ENCODE measurements at regions not wholly inside any gene's neighbourhood (a gene's known extent, or its start where the extent isn't known, plus 50 kb on each side); places are given as distances from the start of the nearest gene placed in this dataset.
A peak's percentile ranks its signal among the peaks of the same experiment; 100 is the strongest.
"Not testable (repeated sequence)": the region's sequence is repeated elsewhere in the genome, so short reads cannot be mapped to it uniquely, and the experiment has no call there.

DNA sequence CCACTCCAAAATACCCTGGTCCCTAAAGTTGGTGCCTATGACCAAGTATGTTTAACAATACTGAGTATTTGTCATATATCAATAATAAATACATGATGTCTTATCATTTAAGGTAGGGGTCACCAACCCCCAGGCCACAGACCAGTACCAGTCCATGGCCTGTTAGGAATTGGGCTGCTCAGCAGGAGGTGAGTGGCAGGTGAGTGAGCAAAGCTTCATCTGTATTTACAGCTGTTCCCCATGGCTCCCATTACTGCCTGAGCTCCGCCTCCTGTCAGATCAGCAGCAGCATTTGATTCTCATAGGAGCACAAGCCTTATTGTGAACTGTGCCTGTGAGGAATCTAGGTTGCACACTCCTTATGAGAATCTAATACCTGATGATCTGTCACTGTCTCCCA, 126.2 kb downstream of the HNRNPD start:
- no peak for DNase-seq (ENCODE audit: low spot score)

DNA sequence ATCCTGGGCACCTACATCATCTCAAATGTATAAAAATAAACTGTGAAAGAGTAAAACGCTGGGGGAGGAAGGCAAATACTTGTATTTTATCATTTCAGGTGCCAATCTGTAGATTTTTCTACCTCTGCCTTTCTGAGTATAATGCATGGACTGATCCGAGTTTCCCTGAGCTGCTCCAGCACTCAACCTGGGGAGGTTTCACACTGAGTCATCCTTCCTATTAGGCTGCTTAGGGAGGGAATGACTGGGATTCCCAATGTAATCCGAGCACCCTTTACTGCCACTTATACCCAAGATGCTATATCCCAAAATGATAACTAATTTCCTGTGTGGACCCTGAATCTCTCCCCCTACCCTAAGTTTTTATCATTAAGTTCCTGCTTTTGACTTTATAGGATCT, 126.6 kb downstream of the HNRNPD start:
- no peak for DNase-seq (ENCODE audit: low spot score)

DNA sequence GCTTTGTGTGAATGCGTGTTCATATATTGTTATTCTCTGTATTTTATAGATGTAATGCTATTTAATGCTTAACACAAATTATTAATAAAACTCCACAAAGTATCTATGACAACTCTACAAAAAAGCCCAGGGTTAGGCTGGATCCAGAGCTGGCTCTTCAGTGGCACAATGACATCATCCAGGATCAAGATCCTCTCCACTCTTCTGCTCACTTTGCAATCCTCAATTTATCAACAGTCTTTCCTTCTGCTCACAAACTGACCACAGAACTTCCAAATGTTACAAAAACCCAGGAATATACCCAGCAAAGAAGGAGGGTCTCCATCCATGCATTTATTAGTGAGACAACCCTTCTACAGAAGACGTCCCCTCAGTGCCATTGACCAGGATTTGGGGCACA, 132.3 kb downstream of the HNRNPD start:
- no peak for DNase-seq (ENCODE audit: low spot score)

GRCh38 chr4:82240410-82240809, 133.4 kb downstream of the HNRNPD start:
- no peak for DNase-seq (ENCODE audit: low spot score)

GRCh38 chr4:82237142-82237541, 136.6 kb downstream of the HNRNPD start:
- DNase-seq (ENCODE audit: low spot score), result not testable (repeated sequence)

GRCh38 chr4:82235346-82235745, 138.4 kb downstream of the HNRNPD start:
- DNase-seq (ENCODE audit: low spot score), result no peak

GRCh38 chr4:82232891-82233290, 140.9 kb downstream of the HNRNPD start:
- DNase-seq (ENCODE audit: low spot score), result no peak

DNA sequence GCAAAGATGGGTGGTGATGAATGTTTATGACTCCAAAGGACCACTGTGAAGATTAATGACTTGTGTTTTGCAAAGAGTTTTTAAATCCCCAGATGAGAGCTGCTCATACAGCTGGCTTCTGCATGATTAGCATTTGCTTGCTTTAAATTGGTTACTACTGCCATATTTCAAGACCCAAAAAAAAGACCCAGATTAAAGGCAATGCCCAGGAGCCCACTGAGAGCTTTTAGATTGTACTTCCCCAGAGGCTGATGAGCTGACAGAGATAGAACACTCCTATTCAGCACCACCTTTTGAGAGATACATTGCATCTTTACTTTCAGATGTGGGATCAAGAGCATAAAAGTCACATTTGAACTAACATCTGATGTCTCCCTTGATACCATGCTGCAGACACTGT, 142.0 kb downstream of the HNRNPD start:
- no peak for DNase-seq (ENCODE audit: low spot score)

- DNase-seq (ENCODE audit: low spot score), result no peak
Observed at GRCh38 chr4:82230306-82230705, 143.5 kb downstream of the HNRNPD start.

DNA sequence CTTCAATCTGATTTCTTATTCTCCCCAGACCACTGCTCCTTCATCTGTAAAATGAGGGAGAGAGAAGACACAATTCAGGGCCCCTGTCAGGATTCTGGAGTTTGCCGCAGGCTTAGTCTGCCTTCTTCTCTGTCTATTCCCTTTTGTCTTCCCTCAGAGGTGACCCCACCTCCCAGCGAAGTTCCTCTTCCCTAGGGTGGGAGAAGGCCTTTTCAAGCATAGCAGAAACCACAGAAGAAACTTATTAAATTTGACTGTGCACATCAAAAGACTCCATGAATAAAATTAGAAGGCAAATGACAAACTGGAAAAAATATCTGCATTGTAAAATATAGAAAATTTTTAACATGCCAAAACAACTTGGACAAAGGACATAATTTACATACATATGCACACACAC, 148.8 kb downstream of the HNRNPD start:
- no peak for DNase-seq (ENCODE audit: low spot score)

GRCh38 chr4:82223715-82224114, 150.1 kb downstream of the HNRNPD start:
- DNase-seq (ENCODE audit: low spot score), result peak; percentile 23

GRCh38 chr4:82219346-82219745, 154.4 kb downstream of the HNRNPD start:
- no peak for DNase-seq (ENCODE audit: low spot score)

GRCh38 chr4:82217986-82218715, 155.6 kb downstream of the HNRNPD start:
- peak; percentile 3 for DNase-seq (ENCODE audit: low spot score)

GRCh38 chr4:82216219-82216618, 157.6 kb downstream of the HNRNPD start:
- DNase-seq (ENCODE audit: low spot score), result no peak

GRCh38 chr4:82215800-82216199, 158.0 kb downstream of the HNRNPD start:
- DNase-seq (ENCODE audit: low spot score), result no peak

DNA sequence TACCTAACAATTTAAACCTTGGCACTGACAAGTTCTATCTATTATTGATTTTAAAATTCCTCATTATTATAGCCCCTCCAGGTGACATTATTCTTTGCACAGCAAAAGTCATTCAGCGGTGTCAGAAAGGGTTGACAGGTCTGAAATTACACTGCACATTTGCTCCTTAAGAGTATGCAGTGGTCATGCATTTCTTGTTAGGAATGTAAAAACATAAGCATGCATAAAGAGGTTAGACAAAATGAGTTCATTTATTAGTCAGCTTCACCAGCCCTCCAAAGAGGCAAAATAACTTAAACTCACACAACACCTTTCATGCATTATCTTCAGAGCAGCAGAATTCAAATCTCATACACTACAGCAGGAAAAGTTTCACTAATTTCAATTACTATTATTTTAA, 158.8 kb downstream of the HNRNPD start:
- DNase-seq (ENCODE audit: low spot score), result no peak

DNA sequence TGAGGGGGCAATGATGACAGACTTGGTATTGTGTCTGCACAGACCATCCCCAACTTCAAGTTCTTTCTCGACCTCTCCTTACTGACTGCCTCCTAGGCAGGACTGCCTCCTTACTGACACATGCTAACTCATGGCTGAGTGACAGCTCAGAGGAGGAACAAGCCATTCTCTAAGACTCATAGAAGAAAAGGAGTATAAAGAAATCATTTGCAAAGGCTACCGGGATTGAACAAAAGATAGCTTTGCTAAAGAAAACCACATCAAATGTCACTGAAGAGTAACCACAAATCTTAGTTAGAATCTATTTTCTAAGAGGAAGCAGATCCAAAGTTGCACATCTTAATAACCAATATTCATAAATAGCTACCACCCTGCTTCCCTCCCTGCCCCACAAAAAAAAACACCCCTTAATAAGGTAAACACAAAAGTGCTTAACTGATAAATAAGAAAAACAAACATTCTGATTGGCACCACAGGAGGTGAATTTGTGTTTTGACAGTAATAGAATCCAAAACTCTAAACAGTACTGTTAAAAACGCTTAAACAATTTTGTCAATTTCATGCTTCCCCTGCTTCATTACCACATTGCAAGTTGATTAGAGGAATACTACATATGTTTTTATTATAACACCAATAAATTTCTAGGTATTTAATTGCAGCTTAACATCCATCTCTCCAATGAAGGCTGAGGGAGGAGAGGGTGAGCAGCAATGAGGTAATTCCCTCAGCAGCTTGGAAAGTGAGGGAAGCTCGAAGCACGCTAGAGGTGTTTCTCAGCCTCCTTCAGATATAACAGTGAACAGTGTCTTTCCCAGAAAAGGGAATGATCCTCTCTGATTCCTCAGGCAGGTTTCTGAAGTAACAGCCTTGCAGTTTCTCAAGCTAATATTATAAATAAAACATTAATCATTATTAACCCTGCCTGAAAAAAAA, 160.0 kb downstream of the HNRNPD start:
- no peak for DNase-seq (ENCODE audit: low spot score)

DNA sequence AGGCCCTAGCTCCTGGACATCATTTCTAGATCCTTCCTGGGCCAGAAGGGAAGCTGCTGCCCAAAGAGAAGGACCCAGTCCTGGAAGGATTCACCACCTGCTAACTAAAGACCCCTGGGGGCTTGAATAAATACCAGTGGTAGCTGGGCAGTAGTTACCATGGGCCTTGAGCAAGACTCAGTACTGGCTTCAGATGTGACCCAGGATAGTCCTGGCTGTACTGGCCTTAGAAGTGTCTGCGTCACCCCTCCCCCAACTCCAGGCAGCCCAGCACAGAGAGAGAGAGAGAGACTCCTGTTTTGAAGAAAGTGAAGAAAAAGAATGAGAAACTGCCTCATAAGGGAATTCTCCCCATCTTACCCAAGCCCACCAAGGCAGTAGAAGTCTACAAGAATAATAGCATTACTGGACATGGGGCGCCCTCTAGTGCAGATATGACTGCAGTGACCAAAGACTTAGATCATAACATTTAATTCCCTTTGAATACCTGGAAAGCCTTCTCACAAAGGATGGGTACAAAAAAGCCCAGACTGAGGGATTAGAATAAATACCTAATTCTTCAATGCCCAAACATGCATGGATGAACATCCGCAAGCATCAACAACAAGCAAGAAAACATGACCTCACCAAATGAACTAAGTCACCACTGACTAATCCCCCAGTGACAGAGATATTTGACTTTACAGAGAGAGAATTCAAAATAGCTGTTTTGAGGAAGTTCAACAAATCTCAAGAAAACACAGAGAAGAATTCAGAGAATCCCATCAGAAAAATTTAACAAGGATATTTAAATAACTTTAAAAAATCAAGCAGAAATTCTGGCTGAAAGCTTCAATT, 171.8 kb downstream of the HNRNPD start:
- peak; percentile 11 for DNase-seq (ENCODE audit: low spot score)

- no peak for DNase-seq (ENCODE audit: low spot score)
Observed at GRCh38 chr4:82201303-82201702, 172.5 kb downstream of the HNRNPD start.

GRCh38 chr4:82200046-82200445, 173.7 kb downstream of the HNRNPD start:
- no peak for DNase-seq (ENCODE audit: low spot score)

GRCh38 chr4:82194329-82194728, 179.5 kb downstream of the HNRNPD start:
- no peak for DNase-seq (ENCODE audit: low spot score)

DNA sequence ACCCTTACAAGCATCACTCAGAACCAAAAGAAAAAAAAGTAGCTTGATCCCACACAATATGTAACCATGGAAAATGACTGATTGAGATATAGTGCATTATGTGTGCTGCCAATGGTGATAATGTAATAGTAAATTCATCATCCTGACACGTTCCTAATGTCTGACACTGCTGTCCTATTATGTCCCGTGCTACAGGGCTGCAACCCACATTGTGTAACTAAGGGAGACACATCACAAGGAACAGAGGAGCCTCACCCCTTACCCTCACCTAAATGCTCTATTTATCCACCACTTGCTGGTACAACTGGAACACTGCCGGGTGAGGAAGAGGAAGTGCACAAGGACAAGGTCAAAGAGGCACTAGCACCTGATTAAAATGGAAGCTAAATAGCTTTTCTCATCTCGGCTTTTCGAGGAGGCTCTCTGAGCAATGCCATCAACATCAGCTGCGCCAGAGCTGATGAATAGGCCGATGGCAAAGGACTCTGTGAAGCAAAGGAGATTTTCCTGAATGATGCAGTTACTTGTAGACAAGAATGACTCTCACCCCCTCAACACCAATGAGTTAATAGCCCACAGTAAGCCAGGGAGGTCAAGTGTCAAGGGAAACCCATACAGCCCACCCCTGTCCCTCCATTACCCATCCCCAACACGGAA, 181.6 kb downstream of the HNRNPD start:
- no peak for DNase-seq (ENCODE audit: low spot score)
